ENCODE measurements at regions not wholly inside any gene's neighbourhood (a gene's known extent, or its start where the extent isn't known, plus 50 kb on each side); places are given as distances from the start of the nearest gene placed in this dataset.

DNA sequence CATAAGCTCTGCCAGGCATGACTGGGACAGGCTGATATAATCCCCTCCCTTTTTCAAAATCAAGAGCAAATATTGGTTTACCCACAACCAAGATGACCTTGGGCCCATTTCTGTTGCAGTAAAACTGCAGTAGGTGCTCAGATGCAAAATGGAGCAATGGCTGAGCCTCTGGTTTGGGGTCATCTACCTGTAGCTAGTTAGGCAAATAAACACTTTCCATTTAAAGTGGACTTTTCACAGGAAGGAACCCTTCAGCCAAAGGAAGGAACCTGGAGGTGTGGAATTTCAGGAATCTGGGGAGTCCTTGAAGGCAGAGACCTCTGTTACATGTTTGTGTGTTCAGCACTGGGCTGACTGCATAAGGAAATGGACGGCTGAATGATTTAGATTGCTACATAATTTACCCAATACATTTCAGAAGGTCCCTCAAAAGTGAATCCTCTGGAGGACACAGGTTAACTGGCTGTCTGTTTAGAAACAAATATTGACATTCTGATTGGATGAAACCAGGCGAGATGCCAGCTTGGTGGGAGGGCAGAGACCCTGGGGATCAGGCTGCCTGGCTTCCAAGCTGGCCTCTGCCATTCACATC, 170.1 kb upstream of the ZNF618 start:
- TF ChIP-seq CTCF (IDR thresholded peaks at IDR 0.05): no peak
- DNase-seq: no peak
- H3K27me3 ChIP-seq (ENCODE audit: low read depth): no peaks in the 10 kb centered on the region
- intact Hi-C loops (cut with DNase I): no loop called here
- peak; percentile 73 to 79 for ATAC-seq
- peaks cover 8% of the 10 kb centered on the region for H3K4me1 ChIP-seq
- H3K36me3 ChIP-seq: no peaks in the 10 kb centered on the region
- H3K27ac ChIP-seq: peak overlapping the region; percentile 9
- no peaks in the 10 kb centered on the region for H3K9me3 ChIP-seq
- H3K4me3 ChIP-seq: no peak overlapping the region

- Histone ChIP-seq H3K4me1 (peaks cover 8% of the 10 kb centered on the region), H3K4me3 (no peak overlapping the region), H3K9me3 (no peaks in the 10 kb centered on the region), H3K27ac (no peak overlapping the region), H3K27me3 (ENCODE audit: low read depth) (no peaks in the 10 kb centered on the region), H3K36me3 (no peaks in the 10 kb centered on the region)
- intact Hi-C loops (cut with DNase I): no loop called here
- ATAC-seq (no peak), DNase-seq (no peak)
- TF ChIP-seq CTCF (IDR thresholded peaks at IDR 0.05): no peak
Observed at GRCh38 chr9:113707953-113708695, 168.0 kb upstream of the ZNF618 start.

GRCh38 chr9:113708821-113709713, 167.0 kb upstream of the ZNF618 start:
- Histone ChIP-seq H3K4me3 (no peak overlapping the region), H3K27ac (no peak overlapping the region), H3K36me3 (no peaks in the 10 kb centered on the region), H3K9me3 (no peaks in the 10 kb centered on the region), H3K4me1 (peaks cover 8% of the 10 kb centered on the region), H3K27me3 (ENCODE audit: low read depth) (no peaks in the 10 kb centered on the region)
- intact Hi-C loops (cut with DNase I): no loop called here
- ATAC-seq (peak; percentile 29 to 47), DNase-seq (no peak)
- TF ChIP-seq CTCF (IDR thresholded peaks at IDR 0.05): no peak

DNA sequence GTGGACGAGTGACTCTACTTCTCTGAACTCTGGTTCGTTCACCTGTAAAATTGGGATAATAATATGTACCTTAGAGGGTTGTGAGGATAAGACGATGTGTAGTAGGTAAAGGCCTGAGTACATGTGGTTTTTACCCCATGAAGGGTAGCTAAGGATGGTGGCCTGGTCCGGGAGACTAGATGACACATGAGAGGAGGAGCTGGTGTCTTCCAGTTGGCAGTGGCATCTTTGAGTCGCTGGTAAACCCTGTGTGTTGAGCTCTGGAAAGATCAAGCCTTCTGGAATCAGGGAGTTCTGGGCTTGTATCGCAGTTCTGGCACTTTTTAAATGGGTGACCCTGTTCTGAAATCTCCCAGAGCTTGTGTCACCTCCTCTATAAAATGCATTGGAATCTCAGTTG, 166.4 kb upstream of the ZNF618 start:
- DNase-seq: no peak
- Histone ChIP-seq H3K4me1 (peaks cover 8% of the 10 kb centered on the region), H3K36me3 (no peaks in the 10 kb centered on the region), H3K9me3 (no peaks in the 10 kb centered on the region), H3K27me3 (ENCODE audit: low read depth) (no peaks in the 10 kb centered on the region), H3K27ac (no peak overlapping the region), H3K4me3 (no peak overlapping the region)
- TF ChIP-seq CTCF (IDR thresholded peaks at IDR 0.05): no peak
- intact Hi-C loops (cut with DNase I): no loop called here
- ATAC-seq: no peak

DNA sequence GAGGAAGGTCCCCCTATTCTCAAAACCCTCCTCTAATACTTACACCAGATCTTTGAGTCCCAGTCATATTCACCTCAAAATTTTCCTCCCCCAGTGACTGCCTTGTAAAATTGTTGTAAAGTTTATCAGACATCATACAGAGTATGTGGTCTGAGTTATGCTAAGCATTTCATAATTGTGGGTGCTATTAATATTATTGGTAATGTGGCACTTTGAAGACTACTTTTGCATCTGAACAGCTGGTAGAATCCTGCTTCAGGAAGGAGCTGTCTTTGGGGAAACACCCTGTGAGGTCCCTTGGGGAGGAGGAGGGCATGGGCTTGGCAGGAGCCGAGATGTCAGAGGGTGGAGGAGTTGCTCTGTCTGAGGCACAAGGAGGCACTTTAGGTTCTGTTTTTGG, 164.9 kb upstream of the ZNF618 start:
- H3K27ac ChIP-seq: no peak overlapping the region
- TF ChIP-seq CTCF (IDR thresholded peaks at IDR 0.05): no peak
- H3K9me3 ChIP-seq: no peaks in the 10 kb centered on the region
- H3K27me3 ChIP-seq (ENCODE audit: low read depth): no peaks in the 10 kb centered on the region
- DNase-seq: no peak
- H3K36me3 ChIP-seq: no peaks in the 10 kb centered on the region
- no peak for ATAC-seq
- H3K4me1 ChIP-seq: no peaks in the 10 kb centered on the region
- H3K4me3 ChIP-seq: no peak overlapping the region
- intact Hi-C loops (cut with DNase I): no loop called here

Data from lower lobe of right lung (tissue), 2 donors.